Retina (tissue), 1 donor: ENCODE measurements at regions not wholly inside any gene's neighbourhood (a gene's known extent, or its start where the extent isn't known, plus 50 kb on each side); places are given as distances from the start of the nearest gene placed in this dataset.

Experiments used
- DNase-seq: peaks from one replicate; pipeline ENCODE4 v3.0.0-alpha.2; 2016

DNA sequence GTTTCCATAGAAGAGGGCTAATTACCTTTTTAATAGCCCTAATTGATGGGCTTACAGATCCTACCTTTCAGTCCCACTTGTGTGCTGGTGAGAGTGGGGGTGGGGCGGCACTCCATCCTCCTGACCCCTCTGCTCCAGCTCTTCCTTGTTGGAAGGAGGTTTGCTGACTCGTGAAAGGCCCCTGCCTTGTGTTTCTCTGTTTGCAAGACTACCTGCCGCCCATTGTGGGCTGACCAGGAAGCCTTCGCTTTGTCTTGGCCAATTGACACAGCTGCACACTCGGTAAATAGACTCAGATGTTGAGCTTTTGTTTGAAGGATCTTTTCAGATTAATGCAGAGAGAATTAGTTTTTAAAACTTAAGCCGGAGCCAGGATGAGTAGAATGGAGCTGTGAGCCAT, 197.3 kb upstream of the HES1 start:
- no peak for DNase-seq

DNA sequence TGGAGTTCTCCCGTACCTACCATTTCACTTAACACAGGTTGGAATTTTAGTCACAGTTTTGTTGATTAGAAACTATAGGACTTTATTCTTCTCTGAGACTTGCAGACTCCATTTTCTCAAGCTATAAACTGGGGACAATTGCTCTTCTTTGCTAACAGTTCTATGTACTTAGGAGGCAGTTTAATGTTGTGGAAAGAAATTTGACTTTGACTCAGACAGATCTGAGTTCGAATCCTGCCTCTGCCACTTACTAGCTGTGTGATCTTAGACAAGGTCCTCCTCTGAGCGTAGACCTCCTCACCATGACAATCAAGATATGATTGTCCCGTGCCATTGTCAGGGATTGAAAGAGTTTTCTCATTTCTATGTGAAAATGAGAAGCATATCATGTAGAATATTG, 196.4 kb upstream of the HES1 start:
- no peak for DNase-seq

DNA sequence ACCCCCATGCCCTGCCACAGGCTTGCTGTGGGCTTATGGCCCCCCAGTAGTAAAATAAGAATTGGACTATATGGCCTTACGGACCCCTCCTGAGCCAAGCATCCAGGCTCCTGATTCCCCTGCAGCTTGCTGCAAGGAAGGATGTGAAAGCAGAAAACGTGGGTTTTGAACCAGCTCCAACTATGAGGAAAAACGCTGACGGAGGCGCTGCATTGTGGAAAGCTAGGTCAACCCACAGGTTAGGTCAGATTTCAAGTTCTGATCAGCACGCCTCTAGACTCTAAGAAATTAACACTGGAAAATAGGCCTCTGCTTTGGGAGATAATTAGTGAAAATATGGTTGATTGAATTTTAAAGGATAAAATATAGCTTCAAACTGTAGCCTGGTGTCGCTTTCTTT, 195.4 kb upstream of the HES1 start:
- DNase-seq, result no peak

DNA sequence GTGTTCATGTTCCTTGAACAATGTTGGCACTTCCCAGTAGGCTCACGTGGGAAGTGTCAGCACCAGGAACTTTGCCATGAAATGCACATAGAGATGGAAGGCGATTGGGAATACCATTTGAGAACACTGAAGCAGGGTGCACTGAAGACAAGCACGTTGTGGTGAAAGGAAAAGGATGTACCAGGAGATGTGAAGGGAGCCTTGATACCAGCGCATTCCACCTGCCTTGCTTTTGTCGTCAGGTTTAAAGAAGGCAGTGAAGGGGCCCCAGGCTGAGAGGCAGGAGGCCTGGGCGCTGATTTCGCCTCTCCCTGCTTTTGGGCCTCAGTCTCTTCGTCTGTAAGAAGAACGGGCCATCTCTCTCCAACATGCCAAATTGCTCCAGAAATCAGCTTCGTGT, 194.5 kb upstream of the HES1 start:
- DNase-seq, result no peak

DNA sequence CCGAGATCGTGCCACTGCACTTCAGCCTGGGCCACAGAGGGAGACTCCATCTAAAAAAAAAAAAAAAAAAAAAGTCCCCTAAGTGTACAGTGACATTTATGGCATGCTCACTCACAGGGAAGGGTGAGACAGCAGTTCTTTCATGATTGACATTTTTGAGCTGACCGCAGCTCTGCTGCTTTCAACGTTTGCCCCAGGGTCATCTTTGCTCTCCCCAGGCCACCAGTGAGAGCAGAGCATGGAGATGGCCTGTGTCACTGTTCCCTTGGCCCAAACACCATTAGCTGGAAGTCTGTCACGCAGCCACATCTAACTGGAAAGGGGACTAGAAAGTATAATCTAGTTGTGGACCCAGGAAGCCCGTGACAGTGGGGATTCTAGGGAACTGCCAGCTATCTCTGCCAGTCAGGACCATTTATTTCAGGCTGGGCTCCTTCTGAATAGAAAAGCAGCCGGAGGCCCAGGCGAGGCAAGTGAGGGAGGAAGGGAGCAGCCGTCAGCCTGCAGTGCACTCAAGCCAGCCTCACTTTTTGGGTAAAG, 193.4 kb upstream of the HES1 start:
- DNase-seq, result peak; percentile 50

DNA sequence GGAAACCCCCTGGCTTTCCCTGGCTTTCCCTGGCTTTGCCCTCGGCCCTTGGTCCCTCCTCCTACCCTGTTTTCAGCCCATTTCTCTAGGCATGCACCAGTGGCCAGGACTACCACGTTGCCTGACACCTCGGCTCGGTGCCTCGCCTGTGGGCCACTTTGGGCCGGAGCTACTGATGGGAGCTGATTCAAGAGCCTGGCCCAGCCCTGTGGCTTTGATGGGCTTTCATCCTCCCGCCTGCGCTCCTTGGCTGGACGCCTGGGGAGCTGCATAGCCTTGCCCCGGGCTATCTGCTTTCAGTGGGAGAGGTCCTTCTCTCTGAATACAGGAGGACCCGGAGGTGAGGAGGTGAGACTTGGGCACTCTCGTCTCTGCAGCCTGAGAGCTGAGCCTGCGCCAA, 192.7 kb upstream of the HES1 start:
- peak; percentile 49 for DNase-seq

DNA sequence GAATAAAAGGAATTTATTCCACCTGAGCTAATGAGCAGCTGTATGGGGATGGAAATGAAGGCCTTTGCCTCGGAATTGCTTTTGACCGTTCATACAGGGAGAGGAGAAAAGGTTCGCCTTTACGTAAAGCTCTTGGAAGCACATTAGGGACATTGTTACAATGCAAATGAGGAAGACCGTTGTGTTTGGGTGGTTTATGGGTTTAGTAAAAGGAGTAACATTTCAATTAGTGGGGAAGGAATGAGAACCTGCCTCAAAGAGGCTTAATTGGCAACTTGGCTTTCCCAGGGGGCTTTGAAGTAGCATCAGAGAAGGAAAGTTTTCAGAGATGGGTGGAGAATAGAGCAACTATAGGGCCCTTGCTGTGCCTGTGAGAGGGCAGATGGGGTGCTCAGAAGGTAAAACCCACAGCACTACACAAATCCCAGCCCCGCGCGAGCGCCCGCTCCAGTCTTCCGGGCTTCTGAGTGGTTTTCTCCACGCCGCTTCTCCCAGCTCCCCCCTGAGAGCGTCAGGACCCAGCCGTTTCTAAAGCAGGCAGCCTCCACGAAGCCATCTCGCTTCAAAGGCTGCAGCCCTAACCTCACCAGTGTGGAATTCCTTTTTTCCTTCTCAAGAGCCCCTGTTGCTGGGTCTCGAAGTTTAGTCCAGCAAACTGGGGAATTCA, 192.0 kb upstream of the HES1 start:
- DNase-seq, result peak; percentile 69

DNA sequence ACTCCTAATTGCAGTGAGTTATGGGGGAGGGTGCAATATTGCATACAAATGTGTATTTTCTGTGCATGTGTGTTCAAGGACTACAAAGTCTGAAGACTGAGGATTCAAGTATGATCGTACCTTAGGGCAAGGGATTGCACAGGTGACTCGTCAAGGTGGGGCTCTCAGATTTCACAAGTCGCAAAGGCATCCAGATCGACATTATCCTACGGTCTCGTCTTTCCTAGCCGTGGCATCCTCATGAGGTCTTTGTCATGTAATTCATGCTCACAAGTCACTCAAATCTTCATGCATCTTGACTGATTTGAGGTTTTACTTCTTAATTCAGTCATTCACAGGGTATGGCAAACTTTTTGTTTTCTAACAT, 191.4 kb upstream of the HES1 start:
- DNase-seq, result no peak

DNA sequence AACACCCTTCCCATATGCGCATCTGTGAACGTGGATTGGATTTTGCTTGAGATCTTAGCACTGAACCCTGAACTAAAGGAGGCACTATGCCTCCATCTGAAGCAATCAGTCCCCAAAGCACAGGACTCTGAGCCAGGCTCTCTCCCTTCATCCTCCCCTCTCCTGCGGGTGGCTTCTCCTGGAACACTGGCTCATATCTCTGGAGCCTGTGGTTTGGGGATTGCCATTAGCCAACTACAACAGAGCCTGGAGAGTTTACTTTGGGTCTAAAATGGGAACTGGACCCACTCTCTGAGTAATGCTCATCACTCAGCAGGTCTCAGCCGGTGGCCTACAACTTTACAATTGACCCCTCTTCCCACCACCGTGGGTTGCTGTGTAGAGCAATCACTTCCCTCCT, 190.8 kb upstream of the HES1 start:
- no peak for DNase-seq

DNA sequence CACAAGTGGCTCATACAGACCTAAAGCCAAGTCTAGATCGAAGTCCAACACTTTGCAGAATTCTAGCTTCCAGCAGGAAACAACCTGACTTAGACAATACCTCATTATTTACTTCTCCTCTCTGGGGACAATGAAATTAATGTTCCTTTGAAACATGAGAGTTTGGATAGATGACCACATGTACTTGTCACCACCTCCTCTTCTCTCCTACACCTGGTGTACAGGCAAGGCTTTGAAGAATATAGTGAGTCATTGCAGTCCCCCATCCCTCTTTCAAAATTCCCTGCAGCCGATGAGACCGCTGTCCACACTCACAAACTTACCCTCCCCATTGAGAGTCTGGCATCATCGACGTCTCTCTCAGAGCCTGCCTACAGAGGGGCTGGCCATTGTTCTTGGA, 189.0 kb upstream of the HES1 start:
- DNase-seq, result no peak

DNA sequence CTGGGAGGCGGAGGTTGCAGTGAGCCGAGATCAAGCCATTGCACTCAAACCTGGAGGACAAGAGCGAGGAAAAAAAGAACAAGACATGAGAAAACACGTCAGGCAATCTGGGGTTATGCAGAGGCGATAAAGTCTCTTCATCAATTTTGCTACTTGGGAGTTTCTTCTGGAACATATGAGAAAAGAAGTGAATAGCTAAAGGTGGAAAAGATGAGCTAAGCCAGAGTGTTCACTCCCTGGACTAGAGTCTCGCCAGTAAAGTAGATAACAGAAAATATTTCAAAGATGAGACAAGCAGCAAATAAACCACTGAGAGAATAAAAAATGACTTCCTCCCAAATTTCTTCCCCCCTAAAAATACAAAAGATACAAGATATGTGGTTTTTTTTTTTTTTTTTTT, 188.4 kb upstream of the HES1 start:
- no peak for DNase-seq

DNA sequence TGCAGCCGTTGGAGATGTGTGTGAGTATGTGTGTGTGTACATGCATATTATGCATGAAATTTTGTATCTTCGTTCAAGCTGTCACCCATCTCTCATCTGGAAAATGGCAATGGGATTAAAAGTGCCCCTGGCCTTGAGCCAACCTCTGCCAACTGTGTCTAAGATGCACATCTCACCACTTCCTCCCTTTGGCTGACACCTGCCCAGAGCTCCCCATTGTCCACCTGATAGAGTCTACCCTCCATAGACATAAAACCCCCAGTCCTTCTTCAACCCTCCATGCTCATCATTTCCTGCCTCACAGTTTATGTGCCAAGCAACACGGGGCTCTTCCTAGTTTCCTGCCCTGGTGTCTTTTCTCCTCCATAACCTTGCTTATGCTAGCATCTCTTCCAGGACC, 187.5 kb upstream of the HES1 start:
- DNase-seq, result no peak

DNA sequence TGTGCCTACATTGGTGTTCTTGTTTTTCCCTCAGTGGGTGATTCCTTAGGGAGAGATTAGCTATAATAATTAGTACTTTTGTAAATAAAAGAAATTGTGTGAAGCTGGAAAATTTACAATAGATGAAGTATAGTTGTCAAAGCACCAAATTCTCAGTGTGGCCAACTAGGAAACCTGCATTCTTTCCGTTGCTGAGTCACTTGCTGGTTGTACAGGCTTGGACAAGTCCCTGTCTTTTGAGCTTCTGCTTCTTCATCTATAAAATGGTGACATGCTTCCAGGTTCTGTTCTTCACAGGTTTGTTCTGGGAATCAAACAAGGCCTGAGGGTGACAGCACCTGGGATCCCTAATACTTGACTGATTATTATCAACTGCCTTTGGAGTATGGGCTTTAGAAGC, 184.1 kb upstream of the HES1 start:
- DNase-seq, result no peak

DNA sequence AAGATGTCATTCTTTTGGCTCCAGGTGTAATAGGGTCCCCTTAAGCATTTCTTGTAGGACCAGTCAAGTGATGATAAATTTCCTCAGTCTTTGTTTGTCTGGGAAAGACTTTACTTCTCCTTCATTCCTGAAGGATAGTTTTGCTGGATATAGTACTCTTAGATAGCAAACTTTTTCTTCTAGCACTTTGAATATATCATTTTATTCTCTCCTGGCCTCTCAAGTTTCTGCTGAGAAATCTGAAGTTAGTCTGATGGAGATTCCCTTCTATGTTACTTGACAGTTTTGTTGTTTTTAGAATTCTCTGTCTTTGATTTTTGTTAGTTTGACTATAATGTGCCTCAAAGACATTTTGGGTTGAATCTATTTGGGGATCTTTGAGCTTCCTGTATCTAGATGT, 181.2 kb upstream of the HES1 start:
- DNase-seq, result no peak

DNA sequence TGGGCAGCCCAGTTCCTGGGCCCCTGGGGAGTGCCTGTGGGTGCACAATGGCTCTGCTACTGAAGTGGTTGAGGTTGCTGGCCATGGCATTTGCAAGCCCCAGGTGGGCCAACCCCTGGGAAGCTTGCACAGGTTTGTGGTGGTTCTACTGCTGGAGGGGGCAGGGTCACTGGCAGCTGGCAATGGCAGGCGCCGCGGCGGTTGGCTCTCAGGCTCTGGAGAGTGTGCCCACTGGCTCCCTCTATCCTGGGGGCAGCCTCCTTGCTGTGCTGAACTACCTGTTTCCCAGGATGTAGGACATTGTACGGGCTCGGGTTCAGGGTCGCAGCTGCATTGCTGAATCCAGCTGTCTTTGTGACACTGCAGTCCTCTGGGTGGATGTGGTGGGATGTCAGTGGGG, 180.2 kb upstream of the HES1 start:
- no peak for DNase-seq

DNA sequence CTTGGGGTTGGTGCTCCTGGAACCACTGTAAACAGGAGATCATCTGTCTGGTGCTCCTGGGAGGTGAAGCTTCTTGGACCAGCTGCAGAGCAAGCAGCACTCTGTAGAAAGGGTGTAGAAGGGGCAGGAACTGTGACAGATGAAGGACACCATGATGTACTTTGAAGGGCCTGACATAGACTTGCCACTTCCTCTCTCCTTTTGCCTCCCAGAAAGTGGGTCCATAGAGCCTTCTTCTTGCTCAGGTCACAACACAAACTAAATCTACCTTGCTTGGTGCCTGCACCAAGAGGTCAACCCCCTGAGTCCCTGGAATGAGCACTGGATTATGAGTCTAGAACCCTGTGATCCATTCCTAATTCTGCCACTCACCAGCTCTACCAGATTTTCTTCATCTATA, 176.1 kb upstream of the HES1 start:
- no peak for DNase-seq

DNA sequence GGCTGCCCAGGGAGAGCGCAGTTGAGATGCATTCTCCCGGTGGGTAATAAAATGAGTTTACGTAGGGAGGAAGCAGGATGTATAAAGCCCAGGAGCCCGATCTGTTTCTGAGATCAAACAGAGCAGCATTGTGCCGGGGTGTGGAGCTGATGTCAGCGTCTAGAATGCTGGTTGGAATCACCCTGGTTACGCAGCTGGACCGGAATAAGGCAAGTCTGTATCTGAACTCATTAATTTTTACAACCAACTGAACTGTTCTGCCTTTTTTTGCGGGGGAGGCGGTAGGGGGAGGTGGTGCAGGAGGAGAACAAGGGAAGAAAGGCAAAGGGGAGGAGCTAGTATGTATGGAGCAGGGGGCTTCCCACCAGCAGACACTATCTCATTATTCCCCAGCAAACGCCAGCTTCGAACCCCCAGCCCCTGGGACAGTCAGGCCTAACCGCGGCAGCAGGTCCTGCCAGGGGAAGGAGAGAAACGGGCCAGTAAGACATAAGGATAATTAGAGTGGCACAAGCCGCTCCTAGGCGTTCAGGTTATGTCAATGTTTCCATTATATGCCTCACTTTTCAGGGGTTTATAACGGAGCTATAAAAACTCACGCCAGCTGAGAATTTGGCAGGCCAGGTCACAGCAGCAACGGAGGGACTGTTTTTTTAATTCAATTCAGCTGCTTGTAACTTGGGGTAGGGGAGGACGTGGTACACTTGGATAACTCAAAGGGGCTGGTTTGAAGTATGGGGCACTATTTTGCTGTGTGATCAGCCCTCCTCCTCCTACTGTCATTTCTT, 175.3 kb upstream of the HES1 start:
- peak; percentile 63 for DNase-seq

DNA sequence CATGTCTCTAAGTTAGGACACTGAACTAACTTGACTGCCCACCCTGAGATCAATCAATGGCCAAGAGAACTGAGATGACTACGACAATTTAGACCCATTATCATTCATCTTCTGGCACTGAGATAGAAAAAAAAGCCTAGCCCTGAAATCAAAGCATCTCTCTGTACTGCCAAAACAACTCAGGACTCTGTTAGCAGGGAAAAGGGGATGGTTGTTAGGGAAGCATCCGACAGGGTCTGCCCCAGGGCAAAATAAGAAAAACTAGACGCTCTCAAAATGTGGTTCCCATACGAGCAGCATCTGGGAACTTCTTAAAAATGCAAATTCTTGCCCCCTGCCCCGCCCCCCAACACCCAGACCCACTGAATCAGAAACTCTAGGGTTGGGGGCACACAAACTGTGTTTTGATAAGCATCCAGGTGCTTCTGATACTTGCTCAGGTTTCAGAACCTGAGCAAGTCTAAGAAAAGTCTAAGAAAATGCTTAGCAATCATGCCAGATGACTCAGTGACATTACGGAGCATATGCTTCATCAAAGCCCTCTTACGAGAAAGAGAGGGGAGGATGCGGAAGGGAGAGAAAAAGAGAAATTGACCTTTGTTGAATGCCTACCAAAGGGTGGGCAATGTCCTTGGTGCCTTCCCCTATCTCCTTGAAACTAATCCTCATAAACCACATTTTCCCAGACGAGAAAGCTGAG, 172.8 kb upstream of the HES1 start:
- no peak for DNase-seq

DNA sequence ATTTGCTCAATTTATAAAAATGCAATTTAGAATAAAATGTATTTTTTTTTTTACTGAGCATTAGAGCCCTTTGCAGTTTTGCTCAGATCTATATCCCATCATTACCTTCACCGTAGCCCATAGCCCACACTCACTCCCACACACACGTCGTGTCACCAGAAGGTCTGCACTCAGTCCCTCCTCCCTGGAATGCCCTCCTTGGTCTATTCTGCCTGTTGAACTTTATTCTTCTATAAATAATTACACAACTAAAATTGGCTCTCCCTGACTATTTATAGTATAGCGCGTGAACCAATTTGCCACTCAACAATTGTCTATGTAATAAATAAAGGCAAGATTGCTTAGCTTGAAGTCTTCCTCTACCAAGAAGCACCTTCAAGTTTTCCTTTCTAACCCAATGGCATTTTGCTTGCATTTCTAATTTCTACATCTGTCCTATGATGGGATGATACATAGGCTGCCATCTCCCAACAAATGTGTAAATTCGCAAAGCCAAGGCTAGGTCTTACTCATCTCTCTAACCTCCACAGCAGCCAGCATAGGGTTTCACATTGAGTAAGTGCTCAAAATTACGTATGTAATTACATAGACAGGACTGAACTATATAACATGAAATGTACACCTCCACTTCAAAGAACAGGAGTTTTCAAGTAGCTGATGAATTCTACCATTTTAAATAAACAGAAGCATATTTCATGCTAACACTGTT, 172.0 kb upstream of the HES1 start:
- DNase-seq, result no peak

DNA sequence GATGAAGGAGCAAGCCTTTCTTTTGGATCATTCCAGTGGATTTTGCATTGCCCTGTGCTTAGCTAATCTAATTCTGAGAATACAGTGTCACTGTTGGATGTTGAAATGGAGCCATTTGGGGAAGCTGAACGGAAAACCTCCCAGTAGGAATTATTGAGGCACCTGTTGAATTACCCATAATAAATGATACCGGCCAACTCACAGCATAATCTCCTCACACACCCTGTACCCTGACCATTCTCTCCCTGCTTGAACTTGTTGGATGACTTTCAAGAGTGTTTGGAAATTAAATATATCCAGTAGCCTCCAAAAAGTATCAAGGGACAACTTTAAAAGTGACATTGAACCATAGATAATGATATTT, 171.4 kb upstream of the HES1 start:
- DNase-seq, result no peak

DNA sequence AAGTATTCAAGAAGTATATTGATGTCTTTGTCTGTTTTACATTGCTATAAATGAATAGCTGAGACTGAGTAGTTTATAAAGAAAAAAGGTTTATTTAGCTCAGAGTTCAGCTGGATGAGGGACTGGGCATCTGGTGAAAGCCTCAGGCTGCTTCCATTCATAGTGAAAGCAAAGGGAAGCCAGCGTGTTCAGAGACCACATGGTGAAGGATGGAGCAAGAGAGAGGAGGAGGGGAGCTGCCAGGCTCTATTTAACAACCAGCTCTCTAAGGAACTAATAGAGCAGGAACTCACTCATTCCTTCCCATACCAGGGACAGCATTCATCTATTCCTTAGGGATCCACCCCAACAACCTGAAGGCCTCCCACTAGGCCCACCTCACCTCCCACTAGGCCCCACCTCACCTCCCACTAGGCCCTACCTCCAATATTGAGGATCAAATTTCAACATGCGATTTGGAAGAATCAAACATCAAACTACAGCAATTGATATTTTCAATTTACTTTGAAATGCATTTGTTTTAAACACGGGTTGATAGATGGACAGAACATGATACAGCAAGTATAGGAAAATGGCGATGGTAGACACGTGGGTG, 167.5 kb upstream of the HES1 start:
- DNase-seq, result no peak

DNA sequence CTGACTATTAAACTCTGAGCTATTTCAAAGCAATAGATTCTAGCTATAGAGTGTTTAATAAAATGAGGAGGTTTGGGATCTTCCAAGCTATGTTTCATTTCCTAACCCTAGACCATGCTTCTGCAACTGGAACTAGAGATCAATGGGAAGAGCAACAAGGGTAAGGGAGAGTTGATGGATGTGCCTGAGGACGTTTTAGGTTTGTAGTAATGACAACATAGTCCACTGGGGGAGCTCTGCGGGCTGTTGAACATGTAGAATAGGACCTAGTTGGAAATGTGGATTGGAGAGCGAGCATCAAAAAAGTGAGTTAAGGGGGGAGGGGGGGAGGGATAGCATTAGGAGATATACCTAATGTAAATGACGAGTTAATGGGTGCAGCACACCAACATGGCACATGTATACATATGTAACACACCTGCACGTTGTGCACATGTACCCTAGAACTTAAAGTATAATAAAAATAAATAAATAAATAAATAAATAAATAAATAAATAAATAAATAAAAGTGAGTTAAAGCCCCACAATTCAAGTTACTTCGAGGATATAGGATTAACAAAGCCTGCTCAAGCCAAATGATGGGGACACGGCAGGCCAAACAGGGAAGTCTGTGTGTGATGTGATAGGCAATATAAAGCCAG, 165.7 kb upstream of the HES1 start:
- peak; percentile 46 for DNase-seq
